Natural killer cell treated with Interleukin-12 subunit alpha and Interleukin-12 subunit beta and Interleukin-15 and Interleukin-18, amount 100 ng/mL, for 72 hours (primary cell): ENCODE measurements at regions not wholly inside any gene's neighbourhood (a gene's known extent, or its start where the extent isn't known, plus 50 kb on each side); places are given as distances from the start of the nearest gene placed in this dataset.

ENCODE experiments used
- ATAC-seq, 2 donors: fragments of 150-1000 bp; cut with Tn5 transposase in 1 of 2; sonication (Bioruptor Pico), chemical (Tn5 transposase) in 1 of 2; 2 replicates each; pipeline ENCODE4 v1.10.0; 2021
- DNase-seq: peaks from one replicate; pipeline ENCODE4 v3.0.0; 2022; ENCODE audit warnings: low spot score
- H3K27ac Mint-ChIP-seq, 2 donors: 1 replicate in 1 of 2; 2 replicates in 1 of 2; pipeline ENCODE4 v1.8.0; 2022; ENCODE audit warnings: mixed read lengths in 2 of 2, mild to moderate bottlenecking in 1 of 2, moderate library complexity in 1 of 2
- H3K27me3 Mint-ChIP-seq, 2 donors: 1 replicate in 1 of 2; 2 replicates in 1 of 2; pipeline ENCODE4 v1.8.0; 2022; ENCODE audit warnings: mixed read lengths in 2 of 2
- H3K36me3 Mint-ChIP-seq: one replicate; pipeline ENCODE4 v1.8.0; 2022; ENCODE audit warnings: mixed read lengths
- H3K4me1 Mint-ChIP-seq, 2 donors: 1 replicate in 1 of 2; 2 replicates in 1 of 2; pipeline ENCODE4 v1.8.0; 2022; ENCODE audit warnings: low read depth in 2 of 2, mixed read lengths in 2 of 2, mild to moderate bottlenecking in 1 of 2
- H3K4me3 Mint-ChIP-seq: one replicate; pipeline ENCODE4 v1.8.0; 2022; ENCODE audit warnings: mixed read lengths
- H3K9me3 Mint-ChIP-seq: 2 replicates; pipeline ENCODE4 v1.8.0; 2022; ENCODE audit warnings: mixed read lengths

- Mint-ChIP-seq H3K4me3 (no peak overlapping the region), H3K27me3 (peaks cover 2 to 6% of the 10 kb centered on the region in 2 donors), H3K4me1 (no peaks in the 10 kb centered on the region), H3K27ac (no peak overlapping the region), H3K9me3 (no peaks in the 10 kb centered on the region), H3K36me3 (no peaks in the 10 kb centered on the region)
- no peak for DNase-seq
- ATAC-seq: no peak
Measured at GRCh38 chr17:13920413-13920812, 148.9 kb upstream of the COX10 start.

GRCh38 chr17:13921841-13922776 is 147.2 kb upstream of the COX10 start:
- ATAC-seq (no peak), DNase-seq (no peak)
- Mint-ChIP-seq H3K4me1 (no peaks in the 10 kb centered on the region), H3K36me3 (no peaks in the 10 kb centered on the region), H3K4me3 (no peak overlapping the region), H3K27me3 (peaks cover 2 to 6% of the 10 kb centered on the region in 2 donors), H3K9me3 (no peaks in the 10 kb centered on the region), H3K27ac (no peak overlapping the region)

- no peaks in the 10 kb centered on the region for H3K9me3 Mint-ChIP-seq
- ATAC-seq (no peak), DNase-seq (no peak)
- H3K4me1 Mint-ChIP-seq: no peaks in the 10 kb centered on the region
- H3K36me3 Mint-ChIP-seq: no peaks in the 10 kb centered on the region
- H3K4me3 Mint-ChIP-seq: no peak overlapping the region
- H3K27ac Mint-ChIP-seq: no peak overlapping the region
- peaks cover 2 to 6% of the 10 kb centered on the region in 2 donors for H3K27me3 Mint-ChIP-seq
Measured at GRCh38 chr17:13922885-13923284, 146.4 kb upstream of the COX10 start.

GRCh38 chr17:13925579-13925978 is 143.7 kb upstream of the COX10 start:
- Mint-ChIP-seq H3K9me3 (peaks cover 3% of the 10 kb centered on the region), H3K4me1 (no peaks in the 10 kb centered on the region), H3K27ac (no peak overlapping the region), H3K4me3 (no peak overlapping the region), H3K27me3 (no peaks in the 10 kb centered on the region), H3K36me3 (no peaks in the 10 kb centered on the region)
- no peak for DNase-seq
- ATAC-seq: no peak

- no peak overlapping the region for H3K27ac Mint-ChIP-seq
- peaks cover 4% of the 10 kb centered on the region for H3K9me3 Mint-ChIP-seq
- no peak overlapping the region for H3K4me3 Mint-ChIP-seq
- DNase-seq: no peak
- no peaks in the 10 kb centered on the region for H3K36me3 Mint-ChIP-seq
- ATAC-seq: peak in 1 of 2 donors; percentile 50
- H3K4me1 Mint-ChIP-seq: peaks cover 0 to 6% of the 10 kb centered on the region in 2 donors
- no peaks in the 10 kb centered on the region for H3K27me3 Mint-ChIP-seq
Measured at GRCh38 chr17:13931111-13931526, 138.2 kb upstream of the COX10 start.

GRCh38 chr17:13931800-13932460 is 137.4 kb upstream of the COX10 start:
- H3K27ac Mint-ChIP-seq: no peak overlapping the region
- peaks cover 4% of the 10 kb centered on the region for H3K9me3 Mint-ChIP-seq
- peaks cover 0 to 6% of the 10 kb centered on the region in 2 donors for H3K4me1 Mint-ChIP-seq
- peak; percentile 57 to 86 for ATAC-seq
- H3K27me3 Mint-ChIP-seq: no peaks in the 10 kb centered on the region
- H3K36me3 Mint-ChIP-seq: no peaks in the 10 kb centered on the region
- DNase-seq: no peak
- no peak overlapping the region for H3K4me3 Mint-ChIP-seq

GRCh38 chr17:13933441-13934276 is 135.6 kb upstream of the COX10 start:
- DNase-seq: no peak
- Mint-ChIP-seq H3K27me3 (no peaks in the 10 kb centered on the region), H3K27ac (no peak overlapping the region), H3K4me3 (no peak overlapping the region), H3K9me3 (peaks cover 4% of the 10 kb centered on the region), H3K36me3 (no peaks in the 10 kb centered on the region), H3K4me1 (peaks cover 0 to 6% of the 10 kb centered on the region in 2 donors)
- ATAC-seq: no peak

GRCh38 chr17:13939222-13939621 is 130.1 kb upstream of the COX10 start:
- ATAC-seq (no peak), DNase-seq (no peak)
- peaks cover 0 to 2% of the 10 kb centered on the region in 2 donors for H3K27me3 Mint-ChIP-seq
- no peak overlapping the region for H3K4me3 Mint-ChIP-seq
- peaks cover 4% of the 10 kb centered on the region for H3K36me3 Mint-ChIP-seq
- no peaks in the 10 kb centered on the region for H3K4me1 Mint-ChIP-seq
- peaks cover 2% of the 10 kb centered on the region for H3K9me3 Mint-ChIP-seq
- no peak overlapping the region for H3K27ac Mint-ChIP-seq

- H3K9me3 Mint-ChIP-seq: peaks cover 2% of the 10 kb centered on the region
- DNase-seq (no peak), ATAC-seq (no peak)
- no peak overlapping the region for H3K27ac Mint-ChIP-seq
- no peak overlapping the region for H3K4me3 Mint-ChIP-seq
- peaks cover 4% of the 10 kb centered on the region for H3K36me3 Mint-ChIP-seq
- peaks cover 0 to 2% of the 10 kb centered on the region in 2 donors for H3K27me3 Mint-ChIP-seq
- H3K4me1 Mint-ChIP-seq: no peaks in the 10 kb centered on the region
Measured at GRCh38 chr17:13940858-13941665, 128.2 kb upstream of the COX10 start.

- Mint-ChIP-seq H3K4me3 (no peak overlapping the region), H3K36me3 (peaks cover 4% of the 10 kb centered on the region), H3K27ac (no peak overlapping the region), H3K9me3 (peaks cover 2% of the 10 kb centered on the region), H3K4me1 (no peaks in the 10 kb centered on the region), H3K27me3 (peaks cover 0 to 2% of the 10 kb centered on the region in 2 donors)
- ATAC-seq: no peak
- DNase-seq: no peak
Measured at GRCh38 chr17:13941781-13942180, 127.5 kb upstream of the COX10 start.

GRCh38 chr17:13943909-13944308 is 125.4 kb upstream of the COX10 start:
- Mint-ChIP-seq H3K36me3 (peaks cover 4% of the 10 kb centered on the region), H3K9me3 (peaks cover 2% of the 10 kb centered on the region), H3K4me3 (no peak overlapping the region), H3K27ac (no peak overlapping the region), H3K27me3 (peaks cover 0 to 2% of the 10 kb centered on the region in 2 donors), H3K4me1 (no peaks in the 10 kb centered on the region)
- no peak for ATAC-seq
- no peak for DNase-seq

GRCh38 chr17:13947499-13947898 is 121.8 kb upstream of the COX10 start:
- Mint-ChIP-seq H3K9me3 (no peaks in the 10 kb centered on the region), H3K4me3 (no peak overlapping the region), H3K27me3 (no peaks in the 10 kb centered on the region), H3K36me3 (no peaks in the 10 kb centered on the region), H3K4me1 (no peaks in the 10 kb centered on the region), H3K27ac (no peak overlapping the region)
- ATAC-seq (no peak), DNase-seq (no peak)
